HepG2 (cell line): ENCODE measurements at regions not wholly inside any gene's neighbourhood (a gene's known extent, or its start where the extent isn't known, plus 50 kb on each side); places are given as distances from the start of the nearest gene placed in this dataset.

Experiments used
- ATAC-seq: fragments of 200-7000 bp; cut with Tn5 transposase; 3 replicates; pipeline ENCODE4 v1.9.1; 2020; ENCODE audit warnings: mild to moderate bottlenecking, moderate library complexity
- BruUV-seq: library from RNA; stranded (reverse); fragments of 400-500 nt; replicated peaks from 2 replicates; lab custom pipeline; 2021; lab: Mats Ljungman, UMichigan
- CTCF ChIA-PET: fragments of 300-600 bp; formaldehyde crosslinking; extraction: SDS; loops from one replicate; lab custom pipeline; 2021; ENCODE audit warnings: low total read pairs, inconsistent platforms, low intra/inter-chr PET ratio; lab: Yijun Ruan, JAX
- POLR2A ChIA-PET: fragments of 350-600 bp; sonication (Branson Sonifier 250); formaldehyde crosslinking; loops from one replicate; lab custom pipeline; 2020; ENCODE audit warnings: antibody characterized with exemption, inconsistent platforms; lab: Yijun Ruan, JAX
- DNase-seq: peaks from one replicate; pipeline ENCODE4 v3.0.0-alpha.2; 2015; ENCODE audit warnings: low spot score
- FAIRE-seq: peaks from 3 replicates; lab custom pipeline; 2011; peaks lifted over from hg19 to GRCh38; lab: Jason Lieb, UNC
- H2AFZ ChIP-seq: one replicate; pipeline ENCODE4 v1.6.1; 2011; ENCODE audit warnings: low read length, inconsistent platforms
- H3K27ac ChIP-seq: fragments of 300-600 bp; 3 replicates; pipeline ENCODE4 v1.8.0; 2011; ENCODE audit warnings: mixed run types, mild to moderate bottlenecking, mixed read lengths, low read length, inconsistent platforms; ENCODE audit not compliant: insufficient read depth; ENCODE audit errors: extremely low read length
- H3K27me3 ChIP-seq, 2 experiments: fragments of 200-600 bp in 1 of 2; 2 replicates in 1 of 2; 3 replicates in 1 of 2; pipeline versions ENCODE4 v1.6.0 to v1.8.0; 2011; ENCODE audit warnings: low read length in 2 of 2, mild to moderate bottlenecking in 2 of 2, moderate library complexity in 2 of 2, inconsistent platforms in 1 of 2; ENCODE audit not compliant: insufficient read depth in 2 of 2, control insufficient read depth in 1 of 2
- H3K36me3 ChIP-seq, 2 experiments: fragments of 200-600 bp in 1 of 2; replicated peaks in 1 of 2; 2 replicates in 1 of 2; 3 replicates in 1 of 2; pipeline versions ENCODE4 v1.5.1 to v1.8.0; 2011; ENCODE audit warnings: low read length in 2 of 2, inconsistent platforms in 1 of 2; ENCODE audit not compliant: insufficient read depth in 2 of 2, control insufficient read depth in 1 of 2
- H3K4me1 ChIP-seq: 2 replicates; pipeline ENCODE4 v1.5.1; 2012; ENCODE audit warnings: low read length, inconsistent platforms; ENCODE audit not compliant: insufficient read depth
- H3K4me2 ChIP-seq: 2 replicates; pipeline ENCODE4 v1.6.0; 2011; ENCODE audit warnings: low read depth, low read length, inconsistent platforms
- H3K4me3 ChIP-seq, 3 experiments: fragments of 200-600 bp in 1 of 3; sonication (generic), shearing (Covaris generic) in 1 of 3; replicated peaks in 1 of 3; 2 replicates each; pipeline ENCODE4 v1.5.1; 2011 to 2016; ENCODE audit warnings: low read length in 3 of 3, inconsistent platforms in 2 of 3, low read depth in 2 of 3, mild to moderate bottlenecking in 2 of 3, control low read depth in 1 of 3, mixed read lengths in 1 of 3; ENCODE audit not compliant: insufficient read depth in 1 of 3
- H3K79me2 ChIP-seq: one replicate; pipeline ENCODE4 v1.6.1; 2011; ENCODE audit warnings: low read length, inconsistent platforms; ENCODE audit not compliant: insufficient read depth
- H3K9ac ChIP-seq: 2 replicates; pipeline ENCODE4 v1.6.0; 2011; ENCODE audit warnings: mild to moderate bottlenecking, low read depth, low read length, inconsistent platforms; ENCODE audit not compliant: insufficient read depth
- H3K9me3 ChIP-seq: 2 replicates; pipeline ENCODE4 v1.5.1; 2012; ENCODE audit warnings: mild to moderate bottlenecking, low read length
- H4K20me1 ChIP-seq: 2 replicates; pipeline ENCODE4 v1.6.0; 2011; ENCODE audit warnings: inconsistent platforms, mild to moderate bottlenecking, low read length, moderate library complexity; ENCODE audit not compliant: insufficient read depth
- MYC ChIP-seq: sonication (generic); formaldehyde crosslinking; IDR thresholded peaks from 2 replicates; pipeline ENCODE4 v1.9.0; 2021; ENCODE audit warnings: missing genetic modification reagents, borderline replicate concordance
- TCF7L2 ChIP-seq: IDR thresholded peaks from 2 replicates; pipeline ENCODE4 v1.6.1; 2011; ENCODE audit warnings: mild to moderate bottlenecking, low read depth, low read length, moderate library complexity
- ZNF629 ChIP-seq: sonication (generic); formaldehyde crosslinking; conservative IDR thresholded peaks from 2 replicates; pipeline ENCODE4 v1.5.0; 2020; ENCODE audit warnings: missing genetic modification reagents
- ZNF788 ChIP-seq: sonication (generic); formaldehyde crosslinking; IDR thresholded peaks from 2 replicates; pipeline ENCODE4 v1.5.0; 2020; ENCODE audit warnings: mild to moderate bottlenecking, missing genetic modification reagents, borderline replicate concordance
- WGBS: methylation state at CpG from one replicate; pipeline ENCODE4 v1.1.6; 2017; ENCODE audit warnings: low lambda C conversion rate; 5-methylcytosine and 5-hydroxymethylcytosine counted together
- in situ Hi-C: cut with HindIII; loops from 2 replicates; pipeline ENCODE4 v1.10.0; 2017; ENCODE audit warnings: low pct_unique_long_range_greater_than_20kb; ENCODE audit not compliant: extremely low pct_ligation_motif_present
- intact Hi-C: fragments of 100-400 bp; cut with micrococcal nuclease; formaldehyde crosslinking; loops from one replicate; pipeline ENCODE4 v1.10.0; 2022; ENCODE audit not compliant: unreplicated experiment
- TF ChIP-seq, protein P1 (sequence below): sonication (generic); formaldehyde crosslinking; IDR thresholded peaks from 2 replicates; pipeline ENCODE4 v1.5.1; 2020; ENCODE audit warnings: mild to moderate bottlenecking, missing genetic modification reagents, borderline replicate concordance

DNA sequence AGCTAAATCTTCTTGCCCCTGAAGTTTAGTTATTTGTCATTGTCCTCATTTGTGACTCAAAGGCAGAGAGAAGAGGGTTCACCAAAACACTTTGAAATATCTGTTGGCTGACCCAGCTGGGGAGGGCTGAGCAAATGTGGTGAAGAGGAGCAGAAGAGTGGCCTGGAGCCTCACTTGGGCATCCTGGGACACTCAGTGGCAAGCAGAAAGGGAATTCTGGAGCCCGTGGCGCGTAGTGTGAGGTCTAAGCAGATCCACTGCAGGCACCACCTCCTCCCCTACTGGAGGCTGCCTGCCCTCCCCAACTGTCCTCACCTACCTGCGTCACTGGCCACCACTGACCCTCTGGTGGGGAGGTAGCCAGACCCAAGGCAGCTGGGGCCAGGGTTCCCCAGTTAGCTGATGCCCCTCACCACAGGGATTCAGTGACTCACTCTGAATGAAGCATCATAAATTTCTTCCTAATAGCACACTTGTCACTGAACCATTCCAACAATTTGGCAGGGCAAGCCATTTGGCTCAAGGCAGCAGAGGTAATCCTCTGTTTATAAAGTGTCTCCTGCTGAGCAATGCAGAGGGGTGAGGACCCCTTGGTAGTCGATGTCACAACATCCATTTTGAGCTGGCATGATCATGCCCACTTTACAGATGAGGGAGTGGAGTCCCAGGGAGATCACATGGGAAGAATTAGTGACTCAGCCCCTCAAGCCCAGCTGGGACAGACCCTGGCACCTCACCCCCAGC is 80.3 kb downstream of the NENF start:
- no peak overlapping the region for H3K27ac ChIP-seq

More for the DNA sequence above, 80.3 kb downstream of the NENF start:
- in situ Hi-C loops: no loop called here
- no peak overlapping the region for H2AFZ ChIP-seq
- POLR2A ChIA-PET: no interaction called here
- TF ChIP-seq ZNF788 (CRISPR knock-in tag): no peak
- 0 out of 2 replicates have a peak, but pooled peaks have one; percentile 4 for TF ChIP-seq MYC (CRISPR knock-in tag)
- TF ChIP-seq ZNF629 (CRISPR knock-in tag): peak; percentile 37; the same call in 1 of the 2 replicates
- no peak for TF ChIP-seq TCF7L2
- TF ChIP-seq, protein P1, sequence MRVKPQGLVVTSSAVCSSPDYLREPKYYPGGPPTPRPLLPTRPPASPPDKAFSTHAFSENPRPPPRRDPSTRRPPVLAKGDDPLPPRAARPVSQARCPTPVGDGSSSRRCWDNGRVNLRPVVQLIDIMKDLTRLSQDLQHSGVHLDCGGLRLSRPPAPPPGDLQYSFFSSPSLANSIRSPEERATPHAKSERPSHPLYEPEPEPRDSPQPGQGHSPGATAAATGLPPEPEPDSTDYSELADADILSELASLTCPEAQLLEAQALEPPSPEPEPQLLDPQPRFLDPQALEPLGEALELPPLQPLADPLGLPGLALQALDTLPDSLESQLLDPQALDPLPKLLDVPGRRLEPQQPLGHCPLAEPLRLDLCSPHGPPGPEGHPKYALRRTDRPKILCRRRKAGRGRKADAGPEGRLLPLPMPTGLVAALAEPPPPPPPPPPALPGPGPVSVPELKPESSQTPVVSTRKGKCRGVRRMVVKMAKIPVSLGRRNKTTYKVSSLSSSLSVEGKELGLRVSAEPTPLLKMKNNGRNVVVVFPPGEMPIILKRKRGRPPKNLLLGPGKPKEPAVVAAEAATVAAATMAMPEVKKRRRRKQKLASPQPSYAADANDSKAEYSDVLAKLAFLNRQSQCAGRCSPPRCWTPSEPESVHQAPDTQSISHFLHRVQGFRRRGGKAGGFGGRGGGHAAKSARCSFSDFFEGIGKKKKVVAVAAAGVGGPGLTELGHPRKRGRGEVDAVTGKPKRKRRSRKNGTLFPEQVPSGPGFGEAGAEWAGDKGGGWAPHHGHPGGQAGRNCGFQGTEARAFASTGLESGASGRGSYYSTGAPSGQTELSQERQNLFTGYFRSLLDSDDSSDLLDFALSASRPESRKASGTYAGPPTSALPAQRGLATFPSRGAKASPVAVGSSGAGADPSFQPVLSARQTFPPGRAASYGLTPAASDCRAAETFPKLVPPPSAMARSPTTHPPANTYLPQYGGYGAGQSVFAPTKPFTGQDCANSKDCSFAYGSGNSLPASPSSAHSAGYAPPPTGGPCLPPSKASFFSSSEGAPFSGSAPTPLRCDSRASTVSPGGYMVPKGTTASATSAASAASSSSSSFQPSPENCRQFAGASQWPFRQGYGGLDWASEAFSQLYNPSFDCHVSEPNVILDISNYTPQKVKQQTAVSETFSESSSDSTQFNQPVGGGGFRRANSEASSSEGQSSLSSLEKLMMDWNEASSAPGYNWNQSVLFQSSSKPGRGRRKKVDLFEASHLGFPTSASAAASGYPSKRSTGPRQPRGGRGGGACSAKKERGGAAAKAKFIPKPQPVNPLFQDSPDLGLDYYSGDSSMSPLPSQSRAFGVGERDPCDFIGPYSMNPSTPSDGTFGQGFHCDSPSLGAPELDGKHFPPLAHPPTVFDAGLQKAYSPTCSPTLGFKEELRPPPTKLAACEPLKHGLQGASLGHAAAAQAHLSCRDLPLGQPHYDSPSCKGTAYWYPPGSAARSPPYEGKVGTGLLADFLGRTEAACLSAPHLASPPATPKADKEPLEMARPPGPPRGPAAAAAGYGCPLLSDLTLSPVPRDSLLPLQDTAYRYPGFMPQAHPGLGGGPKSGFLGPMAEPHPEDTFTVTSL (CRISPR knock-in tag): no peak
- TF ChIP-seq, all 625 proteins: peak for 2
- peaks cover 9% of the 10 kb centered on the region for H3K4me1 ChIP-seq
- BruUV-seq: no TSS peak
- H3K9ac ChIP-seq: no peak overlapping the region
- 18% methylated on average over 3 of the region's 5 CpGs for WGBS
- no peak overlapping the region for H3K4me2 ChIP-seq
- no peaks in the 10 kb centered on the region for H3K36me3 ChIP-seq
- intact Hi-C loops: no loop called here
- H3K4me3 ChIP-seq: no peak overlapping the region
- no peaks in the 10 kb centered on the region for H4K20me1 ChIP-seq
- H3K79me2 ChIP-seq: no peaks in the 10 kb centered on the region
- ATAC-seq: no peak; the same call in 2 of the 3 replicates
- DNase-seq: no peak
- no peaks in the 10 kb centered on the region for H3K9me3 ChIP-seq
- CTCF ChIA-PET: no interaction called here
- peaks cover 0 to 15% of the 10 kb centered on the region in 2 experiments; a peak in 3 of 5 replicates for H3K27me3 ChIP-seq
- FAIRE-seq: no peak
